ENCODE measurements at regions not wholly inside any gene's neighbourhood (a gene's known extent, or its start where the extent isn't known, plus 50 kb on each side); places are given as distances from the start of the nearest gene placed in this dataset.

GRCh38 chr12:32010631-32011336, 51.6 kb downstream of the RESF1 start:
- no TSS peak for BruUV-seq (replicated peaks)
- Histone ChIP-seq H3K79me2 (ENCODE audit: low read length) (no peaks in the 10 kb centered on the region), H3F3A (ENCODE audit: low read length, unreplicated experiment) (no peaks in the 10 kb centered on the region), H2AFZ (ENCODE audit: low read length) (no peak overlapping the region), H3K27me3 (ENCODE audit: low read length) (no peaks in the 10 kb centered on the region), H3K4me2 (ENCODE audit: low read length) (no peak overlapping the region), H3K9ac (ENCODE audit: low read length) (no peak overlapping the region), H3K27ac (ENCODE audit: low read length) (no peak overlapping the region), H3K4me1 (ENCODE audit: insufficient read depth, low read length) (no peaks in the 10 kb centered on the region), H3K36me3 (ENCODE audit: low read depth, low read length) (no peaks in the 10 kb centered on the region), H3K9me2 (replicated peaks; ENCODE audit: low read length) (no peaks in the 10 kb centered on the region), H3K9me3 (ENCODE audit: low read length) (no peaks in the 10 kb centered on the region), H4K20me1 (ENCODE audit: low read length) (no peaks in the 10 kb centered on the region), H3K4me3 (ENCODE audit: low read length) (no peak overlapping the region)
- no peak for TF ChIP-seq EZH2 (IDR thresholded peaks at IDR 0.05; ENCODE audit: low read length, unreplicated experiment)
- no peak for TF ChIP-seq CTCF (conservative IDR thresholded peaks at IDR 0.05; ENCODE audit: low read depth, low read length)
- no peak for TF ChIP-seq EZH2phosphoT487 (IDR thresholded peaks at IDR 0.05; ENCODE audit: borderline replicate concordance, low read length)
- ATAC-seq, result no peak
- ChIA-PET POLR2A (ENCODE audit: unreplicated experiment) (no interaction called here), CTCF (no interaction called here)
- intact Hi-C loops (cut with micrococcal nuclease), result no loop called here
- DNase-seq, result no peak

- Histone ChIP-seq H3K79me2 (ENCODE audit: low read length) (no peaks in the 10 kb centered on the region), H3K4me2 (ENCODE audit: low read length) (no peak overlapping the region), H3K27me3 (ENCODE audit: low read length) (no peaks in the 10 kb centered on the region), H3K9ac (ENCODE audit: low read length) (no peak overlapping the region), H3K4me3 (ENCODE audit: low read length) (no peak overlapping the region), H3K27ac (ENCODE audit: low read length) (no peak overlapping the region), H4K20me1 (ENCODE audit: low read length) (no peaks in the 10 kb centered on the region), H3K9me3 (ENCODE audit: low read length) (no peaks in the 10 kb centered on the region), H3K9me2 (replicated peaks; ENCODE audit: low read length) (no peaks in the 10 kb centered on the region), H3K4me1 (ENCODE audit: insufficient read depth, low read length) (no peaks in the 10 kb centered on the region), H3K36me3 (ENCODE audit: low read depth, low read length) (no peaks in the 10 kb centered on the region), H3F3A (ENCODE audit: low read length, unreplicated experiment) (no peaks in the 10 kb centered on the region), H2AFZ (ENCODE audit: low read length) (no peak overlapping the region)
- no peak for DNase-seq
- ChIA-PET POLR2A (ENCODE audit: unreplicated experiment) (no interaction called here), CTCF (interaction anchor here (0.6 kb wide), 1 partner anchor 56 kb away, joined by 9 read pairs; no protein-coding TSS in a partner anchor)
- BruUV-seq (replicated peaks), result no TSS peak
- intact Hi-C loops (cut with micrococcal nuclease), result no loop called here
- TF ChIP-seq CTCF (conservative IDR thresholded peaks at IDR 0.05; ENCODE audit: low read depth, low read length) (no peak), EZH2phosphoT487 (IDR thresholded peaks at IDR 0.05; ENCODE audit: borderline replicate concordance, low read length) (no peak), EZH2 (IDR thresholded peaks at IDR 0.05; ENCODE audit: low read length, unreplicated experiment) (no peak)
- no peak for ATAC-seq
Measured at GRCh38 chr12:32012249-32012785, 53.1 kb downstream of the RESF1 start.

- H3K36me3 ChIP-seq (ENCODE audit: low read depth, low read length), result no peaks in the 10 kb centered on the region
- no peaks in the 10 kb centered on the region for H4K20me1 ChIP-seq (ENCODE audit: low read length)
- H3K27ac ChIP-seq (ENCODE audit: low read length), result no peak overlapping the region
- no TSS peak for BruUV-seq (replicated peaks)
- no peaks in the 10 kb centered on the region for H3K27me3 ChIP-seq (ENCODE audit: low read length)
- CTCF ChIA-PET, result no interaction called here
- H3K9me2 ChIP-seq (replicated peaks; ENCODE audit: low read length), result no peaks in the 10 kb centered on the region
- no peak overlapping the region for H3K9ac ChIP-seq (ENCODE audit: low read length)
- H3K9me3 ChIP-seq (ENCODE audit: low read length), result no peaks in the 10 kb centered on the region
- no peak for ATAC-seq
- H3K4me2 ChIP-seq (ENCODE audit: low read length), result no peak overlapping the region
- no peaks in the 10 kb centered on the region for H3F3A ChIP-seq (ENCODE audit: low read length, unreplicated experiment)
- H3K4me1 ChIP-seq (ENCODE audit: insufficient read depth, low read length), result no peaks in the 10 kb centered on the region
- intact Hi-C loops (cut with micrococcal nuclease), result no loop called here
- no peak for DNase-seq
- no peak overlapping the region for H3K4me3 ChIP-seq (ENCODE audit: low read length)
- POLR2A ChIA-PET (ENCODE audit: unreplicated experiment), result no interaction called here
- H2AFZ ChIP-seq (ENCODE audit: low read length), result no peak overlapping the region
- TF ChIP-seq EZH2 (IDR thresholded peaks at IDR 0.05; ENCODE audit: low read length, unreplicated experiment) (no peak), CTCF (conservative IDR thresholded peaks at IDR 0.05; ENCODE audit: low read depth, low read length) (no peak), EZH2phosphoT487 (IDR thresholded peaks at IDR 0.05; ENCODE audit: borderline replicate concordance, low read length) (no peak)
- H3K79me2 ChIP-seq (ENCODE audit: low read length), result no peaks in the 10 kb centered on the region
Measured at GRCh38 chr12:32015036-32015435, 55.8 kb downstream of the RESF1 start.

All from PC-3 (cell line).